Neural progenitor cell (in vitro differentiated cells): ENCODE measurements at regions not wholly inside any gene's neighbourhood (a gene's known extent, or its start where the extent isn't known, plus 50 kb on each side); places are given as distances from the start of the nearest gene placed in this dataset.

Experiments
- CTCF ChIP-seq: fragments of 200-600 bp; sonication (generic); IDR thresholded peaks from 2 replicates; pipeline ENCODE4 v1.5.1; 2017; ENCODE audit warnings: antibody characterized with exemption, mild to moderate bottlenecking
- EZH2 ChIP-seq: fragments of 200-600 bp; sonication (generic); IDR thresholded peaks from 2 replicates; pipeline ENCODE4 v1.6.1; 2017; ENCODE audit warnings: antibody characterized with exemption, mild to moderate bottlenecking, moderate library complexity
- EZH2phosphoT487 ChIP-seq: fragments of 200-600 bp; sonication (generic); IDR thresholded peaks from 2 replicates; pipeline ENCODE4 v1.6.1; 2017; ENCODE audit warnings: antibody characterized with exemption

DNA sequence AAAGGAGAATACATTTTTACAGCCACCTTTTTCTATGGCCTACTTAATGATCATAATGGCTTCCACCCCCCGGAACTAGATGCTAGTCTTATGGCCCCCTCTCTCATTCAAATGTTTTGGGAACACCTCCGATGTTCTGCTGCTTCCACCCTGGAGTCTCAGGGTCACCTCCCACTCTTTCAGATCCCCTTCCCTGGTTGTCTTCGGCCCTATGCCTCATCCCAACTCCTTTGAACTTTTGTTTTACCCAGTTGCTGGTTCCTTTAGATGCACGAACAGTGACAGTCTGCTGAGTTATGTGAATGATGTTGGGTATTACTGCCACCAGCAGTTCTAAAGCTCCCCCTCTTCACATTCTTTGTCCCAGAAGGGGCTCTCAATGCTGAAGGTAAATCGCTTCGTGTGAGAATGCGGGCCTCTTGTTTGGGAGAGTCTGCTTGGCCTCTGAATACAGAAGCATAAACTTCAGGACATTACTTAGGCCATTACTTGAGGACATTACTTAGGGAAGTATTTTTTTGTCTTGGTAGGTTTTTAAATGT, 309.1 kb downstream of the SOX4 start:
- TF ChIP-seq CTCF = no peak
- no peak for TF ChIP-seq EZH2
- no peak for TF ChIP-seq EZH2phosphoT487
